ENCODE measurements at regions not wholly inside any gene's neighbourhood (a gene's known extent, or its start where the extent isn't known, plus 50 kb on each side); places are given as distances from the start of the nearest gene placed in this dataset.

DNA sequence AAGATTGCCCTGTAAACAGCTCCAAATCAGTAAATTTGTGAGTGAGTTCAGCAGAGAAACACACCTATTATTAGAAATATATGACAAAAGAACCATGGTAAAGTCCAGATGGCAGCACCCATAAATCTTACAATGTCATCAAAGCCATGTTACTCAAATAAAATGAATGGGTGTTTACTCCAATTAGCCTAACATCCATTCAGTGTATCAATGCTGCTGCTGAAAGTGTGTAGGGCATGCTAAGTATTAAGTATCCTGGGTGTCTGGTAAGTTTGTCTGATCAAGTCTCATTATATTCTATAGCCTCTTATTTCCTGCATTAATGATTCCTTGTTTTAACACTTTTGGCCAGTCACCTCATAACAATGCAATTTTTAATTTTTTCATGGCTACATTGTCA is 185.5 kb upstream of the STEAP4 start:
- no peak for DNase-seq

DNA sequence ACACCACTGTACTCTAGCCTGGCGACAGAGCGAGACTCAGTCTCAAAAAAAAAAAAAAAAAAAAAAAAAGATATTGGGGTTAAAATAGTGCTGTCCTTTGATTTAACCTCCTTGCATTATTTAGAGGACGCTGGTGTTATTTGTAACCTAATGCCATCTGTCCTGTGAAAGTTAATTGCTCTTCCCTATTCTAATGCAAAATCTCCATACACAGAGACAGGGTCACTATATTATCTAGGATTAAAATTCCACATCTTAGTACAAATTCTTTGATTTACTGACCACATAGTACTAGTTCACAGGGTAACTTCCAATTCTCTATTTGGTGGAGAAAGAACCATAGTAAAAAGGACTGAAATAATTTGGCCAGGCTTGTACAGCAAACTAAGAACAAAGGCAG is 184.2 kb upstream of the STEAP4 start:
- DNase-seq: no peak

DNA sequence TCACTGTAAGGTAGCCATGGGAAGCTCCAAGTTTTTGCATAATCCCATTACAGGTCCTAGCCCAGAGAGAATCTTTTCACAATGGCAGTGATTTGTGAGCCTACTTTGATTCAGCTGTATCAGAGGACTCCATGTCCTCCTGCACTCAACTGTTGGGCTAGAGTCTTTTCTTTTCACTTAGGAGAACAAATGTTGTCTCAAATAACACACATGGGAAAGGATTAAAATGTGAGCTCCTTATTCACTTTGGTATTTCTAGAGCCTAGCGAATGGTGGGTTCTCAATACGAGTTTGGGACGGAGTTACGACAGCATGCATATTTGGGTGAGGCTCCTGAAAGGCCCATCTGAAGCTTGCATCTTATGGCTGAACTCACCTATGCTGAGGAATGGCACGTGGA is 183.5 kb upstream of the STEAP4 start:
- no peak for DNase-seq

DNA sequence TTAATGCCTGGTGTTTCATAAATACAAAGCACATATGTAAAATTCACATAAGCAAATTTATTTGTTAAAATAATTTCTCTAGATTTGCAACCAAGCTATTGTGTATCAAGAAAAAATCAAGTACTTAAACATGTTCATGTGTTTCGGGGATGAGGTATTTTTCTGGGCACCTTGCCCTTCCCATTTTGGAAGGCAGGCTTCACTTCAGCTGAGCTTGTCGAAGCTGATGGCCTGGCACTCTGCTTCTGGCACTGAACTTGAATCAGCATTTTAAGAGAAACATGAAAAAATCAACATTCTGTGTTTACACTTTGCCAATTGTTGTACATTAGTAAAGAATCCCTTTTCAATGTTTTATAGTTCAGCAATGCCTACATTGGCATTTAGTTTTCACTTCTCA is 179.1 kb upstream of the STEAP4 start:
- no peak for DNase-seq

DNA sequence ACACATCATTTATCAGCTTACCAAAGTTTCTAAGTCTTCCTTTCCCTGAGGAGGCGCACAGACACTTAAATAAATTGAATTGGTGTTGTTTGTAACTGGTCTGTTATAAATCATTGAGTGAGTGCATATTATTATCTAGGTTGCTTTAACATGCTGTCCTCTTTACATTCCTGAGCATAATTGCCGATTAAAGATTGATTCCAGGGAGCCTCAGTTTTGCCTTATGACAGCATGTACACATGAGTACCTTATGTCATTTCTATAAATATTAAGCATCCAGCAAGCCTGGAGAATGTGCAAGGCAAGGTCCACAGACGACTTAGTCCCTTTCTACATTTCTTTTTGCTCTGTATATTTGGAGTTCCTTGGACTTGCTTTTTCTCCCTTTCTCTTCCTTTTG is 177.9 kb upstream of the STEAP4 start:
- DNase-seq: no peak

DNA sequence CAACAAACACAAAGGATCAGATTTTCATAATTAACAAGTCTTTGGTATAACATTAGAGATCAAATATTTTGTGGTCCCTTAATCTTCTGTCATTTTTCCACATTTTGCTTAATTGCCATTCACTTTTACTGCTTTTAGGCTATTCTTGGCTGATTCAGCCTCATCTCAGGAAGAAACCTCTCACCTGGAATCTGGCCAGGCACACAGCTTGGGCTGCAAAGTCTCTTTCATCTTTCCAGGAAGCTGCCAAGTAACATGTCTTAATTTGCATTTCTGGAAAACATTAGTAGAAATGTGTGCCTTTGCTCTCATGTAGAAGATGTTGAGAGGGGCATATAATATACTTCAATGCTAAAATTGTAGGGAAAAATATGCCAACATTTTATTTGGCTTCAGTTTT is 174.2 kb upstream of the STEAP4 start:
- no peak for DNase-seq

DNA sequence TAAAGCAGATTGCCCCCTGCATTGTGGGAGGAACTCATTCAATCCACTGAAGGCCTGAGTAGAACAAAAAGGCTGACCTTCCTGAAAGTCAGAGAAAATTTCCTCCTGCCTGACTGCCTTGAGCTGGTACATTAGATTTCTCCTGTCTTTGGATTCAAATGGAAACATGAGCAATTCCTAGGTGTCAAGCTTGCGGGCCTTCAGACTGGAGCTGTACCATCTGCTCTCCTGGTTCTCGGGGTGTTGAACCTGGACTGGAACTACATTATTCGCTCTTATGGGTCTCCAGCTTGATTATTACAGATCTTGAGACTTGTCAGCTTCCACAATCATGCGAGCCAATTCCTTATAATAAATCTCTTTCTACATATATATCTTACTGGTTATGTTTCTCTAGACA is 173.6 kb upstream of the STEAP4 start:
- DNase-seq: no peak

DNA sequence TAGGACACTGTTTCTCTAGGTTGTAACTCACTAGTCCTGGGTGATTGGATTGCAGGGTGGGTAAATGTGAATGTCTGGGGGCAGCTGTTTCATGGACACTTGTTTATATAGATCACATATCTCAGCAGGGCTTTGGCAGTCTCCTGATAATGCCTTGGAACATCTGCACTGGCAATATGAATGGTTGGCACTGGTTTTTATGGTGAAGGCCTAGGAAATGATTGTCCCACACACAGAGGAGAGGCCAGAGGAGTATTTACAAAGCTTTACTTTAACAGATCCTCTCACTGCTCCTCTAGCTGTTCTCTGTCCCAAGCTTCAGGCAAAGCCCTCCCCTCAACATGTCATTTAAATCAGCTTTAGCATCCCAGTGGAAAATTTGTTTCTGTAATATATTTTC is 171.3 kb upstream of the STEAP4 start:
- no peak for DNase-seq

DNA sequence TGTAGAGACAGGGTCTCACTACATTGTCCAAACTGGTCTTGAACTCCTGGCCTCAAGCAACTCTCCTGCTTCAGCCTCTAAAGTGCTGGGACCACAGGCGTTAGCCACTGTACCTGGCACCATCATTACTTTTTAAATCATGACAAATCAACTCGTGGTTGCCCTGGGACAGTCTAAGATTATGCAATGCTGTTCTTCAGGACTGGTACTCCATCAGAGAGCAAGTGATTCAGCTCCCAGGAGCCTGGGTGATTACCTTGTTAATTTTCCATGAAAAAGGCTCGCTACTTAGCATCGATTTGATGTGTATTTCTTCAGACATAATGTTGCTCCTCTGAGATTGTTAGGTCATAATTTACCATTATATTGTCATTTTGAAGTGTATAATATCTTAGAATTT is 158.9 kb upstream of the STEAP4 start:
- DNase-seq: no peak

DNA sequence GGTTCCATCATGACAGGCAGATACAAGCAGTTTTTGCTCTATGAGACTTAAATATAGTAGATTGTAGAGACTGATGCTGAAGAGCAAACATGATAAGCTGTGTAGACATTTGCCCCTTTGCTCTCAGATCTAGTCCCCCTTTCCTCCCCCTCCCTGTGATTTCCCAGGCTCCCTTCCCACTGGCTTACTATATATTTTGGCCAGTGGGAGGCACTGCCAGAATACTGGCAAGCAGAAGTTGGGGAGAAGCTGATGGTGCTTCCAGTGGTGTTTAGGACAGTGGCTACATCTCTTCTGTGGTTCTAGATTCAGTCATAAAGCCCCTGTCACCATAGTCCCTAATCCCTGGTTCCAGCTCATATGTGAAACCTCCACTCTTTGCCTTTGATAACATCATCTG is 156.1 kb upstream of the STEAP4 start:
- no peak for DNase-seq

DNA sequence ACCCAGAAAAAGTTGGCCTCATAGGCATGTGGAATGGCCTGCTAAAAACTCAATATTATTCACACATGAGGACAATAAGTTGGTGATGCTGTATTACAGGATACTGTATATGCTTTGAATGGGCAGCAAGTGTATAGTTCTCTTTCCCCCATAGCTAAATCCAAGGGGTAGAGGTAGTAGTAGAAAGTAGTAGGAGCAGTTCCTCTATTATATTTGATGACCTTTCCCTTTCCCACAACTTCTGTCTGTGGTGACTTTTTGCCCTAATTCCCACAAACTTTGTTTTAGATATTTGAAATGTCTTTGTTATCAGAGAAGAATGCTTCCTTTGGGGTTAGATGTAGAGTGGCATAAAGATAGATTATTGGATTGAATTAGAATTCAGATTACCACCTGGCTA is 154.0 kb upstream of the STEAP4 start:
- no peak for DNase-seq

DNA sequence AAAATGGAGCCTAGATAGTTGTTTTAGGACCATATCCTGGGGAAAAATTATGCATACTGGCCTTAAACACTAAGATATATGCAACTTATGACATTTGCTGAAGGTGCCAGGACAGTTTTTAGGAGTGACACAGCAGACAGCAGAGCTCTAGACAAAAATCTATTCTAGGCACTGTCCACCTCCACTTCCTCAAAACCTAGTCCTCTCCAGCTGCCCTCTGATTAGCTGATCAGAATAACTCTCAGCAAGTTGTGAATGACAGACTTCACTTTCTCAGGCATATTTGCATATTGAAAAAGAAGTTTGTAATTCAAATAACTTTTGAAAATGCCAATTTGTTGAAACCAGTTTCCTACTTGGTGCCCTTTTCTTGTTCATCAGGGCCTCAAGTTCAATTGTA is 152.3 kb upstream of the STEAP4 start:
- DNase-seq: no peak

DNA sequence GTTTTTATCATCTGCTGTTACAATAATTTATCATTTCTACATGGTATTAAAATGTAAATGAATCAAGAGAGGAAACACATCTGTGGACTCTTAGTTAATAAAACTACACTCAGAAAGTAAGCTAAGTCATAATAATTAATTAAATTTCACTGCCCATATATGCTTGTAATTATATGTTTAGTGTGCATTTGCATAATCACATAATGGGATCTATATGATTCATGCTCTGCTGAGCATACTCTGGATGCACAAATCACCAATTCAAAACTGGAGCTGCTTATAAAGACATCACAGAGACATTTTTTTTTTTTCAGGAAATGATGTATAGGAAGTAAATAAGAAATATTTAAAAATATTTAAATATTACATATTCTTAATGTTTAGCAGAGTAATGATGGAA is 151.6 kb upstream of the STEAP4 start:
- no peak for DNase-seq

DNA sequence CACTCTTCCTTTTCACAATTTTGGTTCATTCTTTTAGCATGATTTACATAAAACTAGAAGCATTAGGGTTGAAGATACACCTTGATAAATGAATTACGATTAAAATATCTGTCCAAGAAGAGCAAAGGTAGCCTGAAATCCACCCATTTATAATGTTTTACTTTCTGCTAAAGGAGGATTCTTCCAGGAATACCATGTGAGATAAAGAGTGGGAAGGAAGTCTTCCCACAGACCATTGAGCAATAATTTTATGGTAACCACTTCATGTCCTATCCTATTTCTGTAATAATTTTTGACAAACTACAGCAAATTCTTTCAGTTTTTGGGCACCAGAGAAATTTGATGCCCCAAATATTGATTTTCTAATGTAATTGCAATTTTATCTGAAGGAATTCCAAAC is 150.6 kb upstream of the STEAP4 start:
- DNase-seq: no peak

DNA sequence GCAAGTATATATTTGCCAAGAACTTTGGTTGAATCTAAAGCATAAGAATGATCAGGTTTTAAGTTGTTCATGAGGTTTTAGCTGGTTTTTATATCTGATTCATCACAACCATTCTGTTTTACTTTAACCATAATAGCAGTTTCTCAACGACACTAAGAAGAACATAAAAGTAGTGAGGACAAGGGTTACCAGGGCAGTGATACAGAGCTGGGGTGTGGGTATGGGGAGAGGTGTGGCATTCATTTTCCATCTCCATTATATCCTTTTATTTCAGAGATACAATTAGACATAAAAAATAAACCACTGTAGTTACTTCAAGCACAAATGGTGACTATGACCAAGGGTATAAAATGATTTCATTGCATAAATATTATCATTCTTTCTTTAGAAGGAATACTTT is 149.8 kb upstream of the STEAP4 start:
- DNase-seq: no peak

DNA sequence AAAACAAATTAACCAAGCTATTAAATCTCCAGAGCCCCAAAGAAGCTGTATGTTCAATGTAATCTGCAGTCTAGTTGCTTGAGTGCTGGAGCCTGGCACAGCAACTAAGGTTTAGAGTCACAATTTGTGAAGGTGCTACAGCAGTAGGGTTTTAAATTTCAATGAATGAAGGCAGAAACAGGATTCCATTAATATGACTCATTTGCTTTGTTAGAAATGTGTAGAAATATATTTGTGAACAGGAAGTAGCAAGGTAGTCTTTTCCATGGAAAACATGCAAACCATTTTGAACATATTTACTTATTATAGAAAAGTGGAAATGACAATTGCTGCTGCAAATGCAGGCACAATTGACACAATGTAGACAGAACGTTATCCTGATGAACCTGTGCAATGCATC is 149.0 kb upstream of the STEAP4 start:
- DNase-seq: no peak

DNA sequence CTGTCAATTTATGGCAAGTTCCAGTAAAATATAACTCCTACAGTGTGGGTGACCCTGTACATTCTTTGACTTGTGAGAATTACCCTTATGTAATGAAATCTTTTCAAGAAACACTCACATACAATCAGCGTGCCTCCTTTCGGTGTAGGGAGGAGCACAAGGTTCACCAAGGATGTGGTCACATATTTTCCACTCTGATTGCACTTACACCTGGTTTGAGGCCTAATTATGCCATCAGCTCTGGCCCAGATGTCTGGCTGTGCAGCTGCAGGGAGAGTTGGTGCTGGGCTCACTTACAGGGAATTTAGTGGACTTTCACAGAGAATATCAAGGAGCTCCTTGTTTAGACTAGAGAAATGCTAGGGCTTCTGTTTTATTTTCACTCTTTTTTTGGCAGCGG is 146.0 kb upstream of the STEAP4 start:
- DNase-seq: no peak

DNA sequence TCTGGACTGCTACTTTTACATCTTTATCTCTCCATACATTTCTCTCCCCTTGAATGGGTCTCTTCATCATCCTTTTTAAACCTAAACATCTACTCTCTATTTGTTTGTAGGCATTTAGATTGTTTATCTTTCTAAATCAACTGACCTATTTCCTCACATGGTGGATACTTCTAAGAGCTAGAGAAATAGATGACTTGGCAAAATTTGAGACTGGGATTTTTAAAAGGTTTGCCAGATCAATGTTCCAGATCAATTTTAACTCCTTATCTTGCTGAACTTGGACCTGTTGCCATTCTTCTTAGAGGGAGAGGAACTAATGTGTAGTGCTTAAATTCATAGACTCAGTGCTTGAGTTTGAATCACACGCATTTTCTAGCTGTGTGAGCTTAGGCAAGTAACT is 144.2 kb upstream of the STEAP4 start:
- DNase-seq: no peak

DNA sequence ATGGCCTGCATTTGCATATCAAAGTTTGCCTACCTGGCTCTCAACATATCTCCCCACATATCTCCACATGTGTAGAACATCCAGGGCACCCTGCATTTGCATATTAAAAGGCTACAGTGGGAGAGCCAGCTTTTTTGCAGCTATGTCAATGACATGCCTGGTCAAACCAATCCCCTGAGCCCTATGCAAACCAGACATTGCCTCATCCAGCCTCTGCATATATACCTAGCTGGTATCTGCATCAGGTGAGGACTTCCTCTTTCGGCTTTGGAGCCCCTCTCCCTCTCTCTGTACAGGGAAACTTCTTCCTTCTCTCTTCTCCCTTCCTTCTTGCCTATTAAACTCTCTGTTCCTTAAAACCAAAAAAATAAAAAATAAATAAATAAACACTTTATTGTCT is 142.7 kb upstream of the STEAP4 start:
- no peak for DNase-seq

DNA sequence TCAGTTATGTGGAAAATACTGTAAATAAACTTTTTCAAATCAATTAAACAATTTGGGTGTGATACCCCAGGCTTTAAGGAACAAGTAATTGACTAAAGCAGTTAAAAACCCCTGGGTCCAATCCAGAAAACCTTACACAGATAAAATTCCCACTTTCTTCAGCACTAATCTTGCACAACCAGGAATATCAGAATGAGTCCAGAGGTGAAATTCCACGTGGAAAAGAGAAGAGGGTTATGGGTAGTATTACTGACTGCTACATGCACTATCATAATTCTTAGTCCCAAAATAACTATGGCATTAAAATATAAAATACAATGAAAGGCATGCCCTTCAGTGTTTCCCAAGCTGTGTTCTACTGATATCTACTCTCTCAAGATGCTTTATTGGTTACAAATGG is 135.7 kb upstream of the STEAP4 start:
- DNase-seq: no peak

DNA sequence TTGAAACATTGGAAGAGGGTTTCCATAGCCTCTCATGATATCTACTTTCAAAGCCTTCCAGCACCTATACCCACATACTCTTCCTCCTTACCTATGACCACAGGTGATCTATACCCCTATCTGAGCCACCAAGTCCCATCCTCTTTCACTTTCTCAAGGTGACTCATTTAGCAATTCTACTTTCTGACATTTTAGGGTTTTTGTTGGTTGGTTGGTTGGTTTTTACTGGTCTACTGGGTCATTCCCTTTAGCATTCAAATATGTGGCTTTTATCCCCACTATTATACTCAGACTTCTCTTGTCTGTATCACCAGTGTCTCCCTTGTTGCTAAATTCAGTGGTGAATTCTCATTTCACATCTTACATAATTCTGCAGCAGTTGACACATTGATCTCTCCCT is 130.4 kb upstream of the STEAP4 start:
- no peak for DNase-seq

DNA sequence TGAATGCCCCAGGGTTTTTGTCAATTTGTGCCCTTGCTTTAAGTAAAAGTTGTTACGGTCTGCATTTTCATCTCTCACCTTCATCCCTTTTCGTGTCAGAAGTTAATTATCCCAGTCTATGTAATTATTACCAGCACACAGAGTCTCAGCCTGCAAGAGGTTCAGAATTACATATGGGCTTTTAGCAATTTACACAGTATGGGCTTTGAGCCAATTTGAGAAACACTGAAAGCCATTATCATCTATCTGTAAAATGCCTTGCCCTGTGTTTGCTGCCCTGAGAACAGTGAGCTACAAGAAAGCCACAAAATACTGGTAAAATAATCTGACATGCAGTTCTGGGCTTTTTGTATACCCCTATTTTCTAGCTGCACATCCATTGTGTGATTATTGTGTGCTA is 125.6 kb upstream of the STEAP4 start:
- no peak for DNase-seq

DNA sequence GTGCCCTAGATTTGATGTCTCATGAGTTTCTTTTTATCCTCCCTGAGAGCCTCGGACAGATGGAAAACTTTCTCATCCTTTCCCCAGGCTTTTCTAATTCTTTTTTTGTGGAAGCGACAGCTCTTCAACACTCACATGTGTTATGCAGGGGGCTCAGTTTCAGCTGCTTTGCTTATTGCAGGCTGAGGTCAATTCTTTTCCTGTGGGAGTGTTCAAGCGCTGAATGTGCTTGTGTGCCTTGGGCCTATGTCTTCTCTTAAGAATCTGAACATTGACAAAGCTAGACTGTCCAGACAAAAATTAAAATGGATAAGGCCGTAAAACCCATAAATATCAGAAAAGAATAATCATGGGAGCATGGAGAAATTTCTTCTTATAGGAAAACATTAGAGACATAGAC is 125.2 kb upstream of the STEAP4 start:
- DNase-seq: no peak

DNA sequence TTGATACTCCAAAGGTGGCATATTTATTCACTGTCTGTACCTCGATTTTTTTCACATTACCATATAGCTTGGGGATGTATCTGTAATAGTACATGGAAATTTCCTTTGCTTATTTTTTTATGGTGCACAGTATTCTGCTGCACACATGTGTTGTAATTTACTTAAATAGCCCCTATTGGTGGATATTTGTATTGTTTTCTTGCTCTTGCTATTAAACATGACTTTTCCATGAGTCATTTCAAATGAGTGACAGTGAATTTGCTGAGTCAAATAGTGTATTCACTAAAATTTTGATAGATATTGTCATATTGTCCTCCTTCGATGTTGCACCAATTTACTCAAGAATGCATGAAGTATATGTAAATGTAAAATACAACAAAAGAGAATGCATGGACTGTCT is 122.7 kb upstream of the STEAP4 start:
- no peak for DNase-seq

DNA sequence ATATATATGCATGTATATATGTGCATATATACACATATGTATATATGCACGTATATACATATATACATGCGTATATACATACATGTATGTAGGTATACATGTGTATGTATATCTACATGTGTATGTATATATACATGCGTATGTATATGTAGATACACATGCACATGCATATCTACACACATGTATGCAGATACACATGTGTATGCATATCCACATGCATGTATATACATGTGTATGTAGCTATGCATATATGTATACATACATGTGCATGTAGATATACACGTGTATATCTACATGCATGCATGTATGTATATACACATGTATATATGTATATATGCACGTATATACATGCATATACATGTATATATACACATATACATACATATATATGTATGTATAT is 95.8 kb upstream of the STEAP4 start:
- DNase-seq: no peak

DNA sequence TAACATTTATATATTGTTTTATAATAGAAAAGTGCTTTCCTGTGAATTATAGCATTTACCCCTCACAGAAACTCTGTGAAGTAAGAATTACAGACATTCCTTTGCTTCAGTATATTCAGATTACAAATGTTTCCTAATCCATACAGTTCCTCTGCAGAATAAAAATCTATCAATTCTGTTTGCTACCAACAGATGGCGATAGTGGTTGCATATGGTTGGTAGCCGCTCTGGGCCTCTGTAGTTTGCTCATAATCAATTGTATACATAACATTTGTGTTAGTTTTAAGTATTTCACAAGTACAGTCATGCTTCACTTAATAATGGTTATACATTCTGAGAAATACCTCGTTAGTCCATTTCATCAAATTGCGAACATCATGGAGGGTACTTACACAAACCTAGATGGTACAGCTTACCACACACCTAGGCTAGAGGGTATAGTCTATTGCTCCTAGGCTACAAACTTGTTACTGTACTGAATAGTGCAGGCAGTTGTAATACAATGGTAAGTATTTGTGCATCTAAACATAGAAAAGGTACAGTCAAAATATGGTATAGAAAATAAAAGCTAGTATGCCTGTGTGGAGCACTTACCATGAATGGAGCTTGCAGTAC is 94.4 kb upstream of the STEAP4 start:
- no peak for DNase-seq

All from stimulated activated CD4-positive, alpha-beta T cell treated with anti-CD3 and anti-CD28 coated beads, Interleukin-2, amount 100 ng/mL, for 24 hours (primary cell).